IMR-90 (cell line): ENCODE measurements at regions not wholly inside any gene's neighbourhood (a gene's known extent, or its start where the extent isn't known, plus 50 kb on each side); places are given as distances from the start of the nearest gene placed in this dataset.

Experiments
- ATAC-seq: fragments of 200-7000 bp; cut with Tn5 transposase; 2 replicates; pipeline ENCODE4 v1.9.1; 2020; ENCODE audit warnings: low read depth, mild to moderate bottlenecking, moderate library complexity
- BruUV-seq: library from RNA; stranded (reverse); fragments of 400-500 nt; replicated peaks from 2 replicates; lab custom pipeline; 2021; lab: Mats Ljungman, UMichigan
- CTCF ChIA-PET: fragments of 300-600 bp; formaldehyde crosslinking; extraction: SDS; loops from one replicate; lab custom pipeline; 2021; ENCODE audit warnings: antibody characterized with exemption; lab: Yijun Ruan, JAX
- POLR2A ChIA-PET: fragments of 300-600 bp; sonication (Branson Sonifier 250); formaldehyde crosslinking; loops from one replicate; lab custom pipeline; 2022; ENCODE audit warnings: antibody characterized with exemption; ENCODE audit not compliant: unreplicated experiment; lab: Charles Lee
- DNase-seq: peaks from one replicate; pipeline ENCODE4 v3.0.0; 2013
- H2AFZ ChIP-seq: replicated peaks from 2 replicates; pipeline ENCODE3; 2013; ENCODE audit warnings: low read length, mild to moderate bottlenecking; ENCODE audit not compliant: poor library complexity
- H2AK5ac ChIP-seq: 2 replicates; pipeline ENCODE4 v1.6.1; 2013; ENCODE audit warnings: low read depth, low read length, inconsistent platforms
- H2AK9ac ChIP-seq: replicated peaks from 2 replicates; pipeline ENCODE3; 2013; ENCODE audit warnings: mild to moderate bottlenecking, low read depth, low read length, moderate library complexity; ENCODE audit not compliant: poor library complexity
- H2BK120ac ChIP-seq: 2 replicates; pipeline ENCODE4 v1.6.1; 2013; ENCODE audit warnings: low read depth, low read length, inconsistent platforms
- H2BK15ac ChIP-seq: 3 replicates; pipeline ENCODE4 v1.6.1; 2013; ENCODE audit warnings: low read depth, low read length, inconsistent platforms
- H2BK20ac ChIP-seq: 2 replicates; pipeline ENCODE4 v1.6.1; 2013; ENCODE audit warnings: low read depth, mild to moderate bottlenecking, inconsistent platforms, low read length, moderate library complexity
- H2BK5ac ChIP-seq: 2 replicates; pipeline ENCODE4 v1.6.1; 2013; ENCODE audit warnings: mild to moderate bottlenecking, low read depth, low read length, inconsistent platforms; ENCODE audit not compliant: poor library complexity, severe bottlenecking
- H3K14ac ChIP-seq: replicated peaks from 2 replicates; pipeline ENCODE4 v1.6.1; 2013; ENCODE audit warnings: low read depth, low read length, inconsistent platforms
- H3K18ac ChIP-seq: 2 replicates; pipeline ENCODE4 v1.6.1; 2013; ENCODE audit warnings: low read depth, low read length, control low read depth
- H3K23ac ChIP-seq: 2 replicates; pipeline ENCODE4 v1.6.1; 2013; ENCODE audit warnings: low read depth, low read length, inconsistent platforms
- H3K27ac ChIP-seq: 2 replicates; pipeline ENCODE4 v1.5.1; 2013; ENCODE audit warnings: mild to moderate bottlenecking, control low read depth, low read length; ENCODE audit not compliant: insufficient read depth
- H3K27me3 ChIP-seq: 2 replicates; pipeline ENCODE4 v1.6.1; 2013; ENCODE audit warnings: low read length; ENCODE audit not compliant: control insufficient read depth, insufficient read depth
- H3K36me3 ChIP-seq: 2 replicates; pipeline ENCODE4 v1.6.1; 2013; ENCODE audit warnings: low read length, mixed read lengths; ENCODE audit not compliant: control insufficient read depth, insufficient read depth
- H3K4ac ChIP-seq: 2 replicates; pipeline ENCODE4 v1.6.1; 2013; ENCODE audit warnings: low read depth, low read length, inconsistent platforms
- H3K4me1 ChIP-seq: 2 replicates; pipeline ENCODE4 v1.6.1; 2013; ENCODE audit warnings: low read length, mixed read lengths; ENCODE audit not compliant: control insufficient read depth, insufficient read depth
- H3K4me2 ChIP-seq: 2 replicates; pipeline ENCODE4 v1.6.1; 2013; ENCODE audit warnings: low read depth, mild to moderate bottlenecking, control low read depth, low read length, moderate library complexity
- H3K4me3 ChIP-seq: 2 replicates; pipeline ENCODE4 v1.5.1; 2013; ENCODE audit warnings: low read depth, mild to moderate bottlenecking, control low read depth, low read length, moderate library complexity; ENCODE audit not compliant: insufficient read depth
- H3K56ac ChIP-seq: 2 replicates; pipeline ENCODE4 v1.6.1; 2013; ENCODE audit warnings: low read length, inconsistent platforms; ENCODE audit not compliant: insufficient read depth; ENCODE audit errors: extremely low read depth
- H3K79me1 ChIP-seq, 2 experiments: 2 replicates each; pipeline ENCODE4 v1.6.1; 2013; ENCODE audit warnings: low read length in 2 of 2, inconsistent platforms in 1 of 2, low read depth in 1 of 2
- H3K9ac ChIP-seq: 2 replicates; pipeline ENCODE4 v1.6.1; 2013; ENCODE audit warnings: low read depth, low read length, control low read depth
- H3K9me1 ChIP-seq: 2 replicates; pipeline ENCODE4 v1.6.1; 2013; ENCODE audit warnings: low read length, inconsistent platforms; ENCODE audit not compliant: insufficient read depth
- H3K9me3 ChIP-seq: 2 replicates; pipeline ENCODE4 v1.6.1; 2013; ENCODE audit warnings: low read length; ENCODE audit not compliant: control insufficient read depth, insufficient read depth
- H4K20me1 ChIP-seq: 2 replicates; pipeline ENCODE4 v1.6.1; 2013; ENCODE audit warnings: low read length, inconsistent platforms; ENCODE audit not compliant: insufficient read depth
- H4K5ac ChIP-seq: 2 replicates; pipeline ENCODE4 v1.6.1; 2013; ENCODE audit warnings: mild to moderate bottlenecking, low read depth, low read length, control low read depth
- H4K8ac ChIP-seq, 2 experiments: 2 replicates each; pipeline ENCODE4 v1.6.1; 2013; ENCODE audit warnings: low read depth in 2 of 2, low read length in 2 of 2, control low read depth in 1 of 2, inconsistent platforms in 1 of 2
- H4K91ac ChIP-seq: 2 replicates; pipeline ENCODE4 v1.6.1; 2013; ENCODE audit warnings: low read depth, low read length, inconsistent platforms; ENCODE audit not compliant: insufficient read depth
- BHLHE40 ChIP-seq: fragments of 150-350 bp; IDR thresholded peaks from 2 replicates; pipeline ENCODE4 v1.6.1; 2016; ENCODE audit warnings: mild to moderate bottlenecking, low read depth, low read length
- NFE2L2 ChIP-seq: fragments of 150-350 bp; IDR thresholded peaks from 2 replicates; pipeline ENCODE4 v1.6.1; 2016; ENCODE audit warnings: low read depth, mild to moderate bottlenecking, low read length
- POLR2A ChIP-seq: IDR thresholded peaks from 2 replicates; pipeline ENCODE4 v1.6.1; 2012; ENCODE audit warnings: mild to moderate bottlenecking, low read depth, low read length
- RAD21 ChIP-seq: IDR thresholded peaks from 2 replicates; pipeline ENCODE4 v1.6.1; 2012; ENCODE audit warnings: low read length, improper control_type of control experiment
- RCOR1 ChIP-seq: IDR thresholded peaks from 2 replicates; pipeline ENCODE4 v1.6.1; 2012; ENCODE audit warnings: mild to moderate bottlenecking, low read length, improper control_type of control experiment; ENCODE audit not compliant: insufficient replicate concordance
- SMC3 ChIP-seq: fragments of 150-350 bp; IDR thresholded peaks from 2 replicates; pipeline ENCODE4 v1.6.1; 2016; ENCODE audit warnings: low read depth, mild to moderate bottlenecking, antibody characterized with exemption, low read length, moderate library complexity
- WGBS, 2 experiments: methylation state at CpG; one replicate each; pipeline versions ENCODE4 v1.1.5 to v1.1.7; 2013; ENCODE audit warnings: missing lambda C conversion rate in 2 of 2; ENCODE audit not compliant: insufficient read length in 1 of 2; ENCODE audit errors: extremely low coverage in 2 of 2; 5-methylcytosine and 5-hydroxymethylcytosine counted together
- dilution Hi-C: fragments of 300-500 bp; cut with HindIII; formaldehyde crosslinking; loops from one replicate; pipeline ENCODE4 v1.14.3; 2018; ENCODE audit warnings: low sequenced_read_pairs; ENCODE audit not compliant: unreplicated experiment
- in situ Hi-C: fragments of 300-500 bp; cut with MboI; formaldehyde crosslinking; loops from 3 replicates; pipeline ENCODE4 v1.14.3; 2019; ENCODE audit warnings: low sequenced_read_pairs, inconsistent platforms, mixed read lengths
- intact Hi-C: fragments of 100-400 bp; cut with micrococcal nuclease; formaldehyde crosslinking; loops from 2 replicates; pipeline ENCODE4 v1.10.0; 2022
- TF ChIP-seq, protein P1 (sequence below): fragments of 150-350 bp; IDR thresholded peaks from 2 replicates; pipeline ENCODE4 v1.6.1; 2016; ENCODE audit warnings: low read depth, mild to moderate bottlenecking, low read length, moderate library complexity, borderline replicate concordance

DNA sequence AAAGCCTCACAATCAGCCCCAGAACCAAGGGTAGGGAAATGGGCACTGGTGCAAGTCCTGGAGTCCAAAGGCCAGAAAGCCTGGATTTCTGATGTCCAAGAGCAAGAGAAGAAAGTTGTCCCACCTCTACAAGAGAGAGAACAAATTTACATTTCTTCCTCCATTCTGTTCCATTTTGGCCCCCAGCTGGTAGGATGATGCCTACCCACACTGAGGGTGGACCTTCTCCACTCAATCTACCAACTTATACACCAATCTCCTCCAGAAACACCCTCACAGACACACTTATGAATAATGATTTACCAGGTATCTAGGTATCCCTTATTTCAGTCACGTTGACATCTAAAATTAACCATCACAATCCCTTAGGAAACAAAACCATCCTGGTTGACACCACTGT lies 367.8 kb upstream of the GRIA3 start:
- Histone ChIP-seq H2BK15ac (no peak overlapping the region), H3K56ac (no peak overlapping the region), H3K9me1 (no peaks in the 10 kb centered on the region), H3K9ac (no peak overlapping the region), H3K9me3 (peaks cover 9% of the 10 kb centered on the region; the same call in 1 of the 2 replicates), H2BK5ac (no peak overlapping the region), H3K36me3 (no peaks in the 10 kb centered on the region), H2BK120ac (no peak overlapping the region), H3K27ac (no peak overlapping the region), H3K4me3 (no peak overlapping the region), H3K23ac (no peak overlapping the region), H2AFZ (no peak overlapping the region), H4K20me1 (no peaks in the 10 kb centered on the region), H4K5ac (no peak overlapping the region), H4K91ac (no peak overlapping the region), H2BK20ac (no peak overlapping the region), H3K79me1 (no peaks in the 10 kb centered on the region), H2AK5ac (no peak overlapping the region), H3K4me2 (no peak overlapping the region), H3K4me1 (no peaks in the 10 kb centered on the region), H3K27me3 (no peaks in the 10 kb centered on the region), H3K18ac (no peak overlapping the region), H3K4ac (no peak overlapping the region), H4K8ac (no peak overlapping the region), H3K14ac (no peak overlapping the region), H2AK9ac (no peak overlapping the region)
- no TSS peak for BruUV-seq
- ChIA-PET CTCF (no interaction called here), POLR2A (no interaction called here)
- no CpG with 5 or more reads among the region's 1 CpG for WGBS, 2 experiments
- in situ Hi-C loops (no loop called here), intact Hi-C loops (no loop called here), dilution Hi-C loops (no loop called here)
- TF ChIP-seq, protein P1, sequence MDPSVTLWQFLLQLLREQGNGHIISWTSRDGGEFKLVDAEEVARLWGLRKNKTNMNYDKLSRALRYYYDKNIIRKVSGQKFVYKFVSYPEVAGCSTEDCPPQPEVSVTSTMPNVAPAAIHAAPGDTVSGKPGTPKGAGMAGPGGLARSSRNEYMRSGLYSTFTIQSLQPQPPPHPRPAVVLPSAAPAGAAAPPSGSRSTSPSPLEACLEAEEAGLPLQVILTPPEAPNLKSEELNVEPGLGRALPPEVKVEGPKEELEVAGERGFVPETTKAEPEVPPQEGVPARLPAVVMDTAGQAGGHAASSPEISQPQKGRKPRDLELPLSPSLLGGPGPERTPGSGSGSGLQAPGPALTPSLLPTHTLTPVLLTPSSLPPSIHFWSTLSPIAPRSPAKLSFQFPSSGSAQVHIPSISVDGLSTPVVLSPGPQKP: no peak
- TF ChIP-seq POLR2A (no peak), RAD21 (no peak), SMC3 (no peak), NFE2L2 (no peak), RCOR1 (no peak), BHLHE40 (no peak)
- DNase-seq (no peak), ATAC-seq (no peak)
